ENCODE measurements at regions not wholly inside any gene's neighbourhood (a gene's known extent, or its start where the extent isn't known, plus 50 kb on each side); places are given as distances from the start of the nearest gene placed in this dataset.

- Histone ChIP-seq H3K27ac (ENCODE audit: low read depth in 1 of 2, low read length in 1 of 2) (no peak overlapping the region), H3K4me1 (ENCODE audit: control insufficient read depth in 2 of 2, insufficient read depth in 2 of 2, low read length in 2 of 2) (no peaks in the 10 kb centered on the region), H3K4me3 (ENCODE audit: low read length in 2 of 2) (no peak overlapping the region), H3K36me3 (ENCODE audit: control insufficient read depth in 2 of 2, insufficient read depth in 2 of 2, low read length in 1 of 2) (no peaks in the 10 kb centered on the region), H3K9me3 (ENCODE audit: control insufficient read depth in 2 of 2, insufficient read depth in 1 of 2, low read length in 1 of 2) (no peaks in the 10 kb centered on the region), H3K27me3 (ENCODE audit: control insufficient read depth in 2 of 2, insufficient read depth in 1 of 2, low read length in 1 of 2) (no peaks in the 10 kb centered on the region)
- no peak for DNase-seq (ENCODE audit: low read depth in 6 of 9, low spot score in 9 of 9)
- 69% methylated on average over 4 of the region's 4 CpGs for WGBS
Measured at GRCh38 chr1:30405081-30405480, 318.3 kb downstream of the MATN1 start.

- Histone ChIP-seq H3K4me3 (ENCODE audit: low read length in 2 of 2) (no peak overlapping the region), H3K27ac (ENCODE audit: low read depth in 1 of 2, low read length in 1 of 2) (no peak overlapping the region), H3K4me1 (ENCODE audit: control insufficient read depth in 2 of 2, insufficient read depth in 2 of 2, low read length in 2 of 2) (no peaks in the 10 kb centered on the region), H3K27me3 (ENCODE audit: control insufficient read depth in 2 of 2, insufficient read depth in 1 of 2, low read length in 1 of 2) (no peaks in the 10 kb centered on the region), H3K36me3 (ENCODE audit: control insufficient read depth in 2 of 2, insufficient read depth in 2 of 2, low read length in 1 of 2) (no peaks in the 10 kb centered on the region), H3K9me3 (ENCODE audit: control insufficient read depth in 2 of 2, insufficient read depth in 1 of 2, low read length in 1 of 2) (no peaks in the 10 kb centered on the region)
- DNase-seq (ENCODE audit: low read depth in 6 of 9, low spot score in 9 of 9), result no peak
- 81% methylated on average over 8 of the region's 8 CpGs for WGBS
Measured at GRCh38 chr1:30404341-30404740, 319.0 kb downstream of the MATN1 start.

- WGBS, result 90% methylated on average over 2 of the region's 2 CpGs
- Histone ChIP-seq H3K36me3 (ENCODE audit: control insufficient read depth in 2 of 2, insufficient read depth in 2 of 2, low read length in 1 of 2) (no peaks in the 10 kb centered on the region), H3K4me3 (ENCODE audit: low read length in 2 of 2) (no peak overlapping the region), H3K27ac (ENCODE audit: low read depth in 1 of 2, low read length in 1 of 2) (no peak overlapping the region), H3K9me3 (ENCODE audit: control insufficient read depth in 2 of 2, insufficient read depth in 1 of 2, low read length in 1 of 2) (no peaks in the 10 kb centered on the region), H3K4me1 (ENCODE audit: control insufficient read depth in 2 of 2, insufficient read depth in 2 of 2, low read length in 2 of 2) (no peaks in the 10 kb centered on the region), H3K27me3 (ENCODE audit: control insufficient read depth in 2 of 2, insufficient read depth in 1 of 2, low read length in 1 of 2) (no peaks in the 10 kb centered on the region)
- no peak for DNase-seq (ENCODE audit: low read depth in 6 of 9, low spot score in 9 of 9)
Measured at GRCh38 chr1:30403726-30404125, 319.7 kb downstream of the MATN1 start.

GRCh38 chr1:30403061-30403645 lies 320.2 kb downstream of the MATN1 start:
- DNase-seq (ENCODE audit: low read depth in 6 of 9, low spot score in 9 of 9), result no peak
- no peaks in the 10 kb centered on the region for H3K36me3 ChIP-seq (ENCODE audit: control insufficient read depth in 2 of 2, insufficient read depth in 2 of 2, low read length in 1 of 2)
- H3K4me3 ChIP-seq (ENCODE audit: low read length in 2 of 2), result no peak overlapping the region
- 97% methylated on average over 10 of the region's 10 CpGs for WGBS
- H3K4me1 ChIP-seq (ENCODE audit: control insufficient read depth in 2 of 2, insufficient read depth in 2 of 2, low read length in 2 of 2), result no peaks in the 10 kb centered on the region
- H3K9me3 ChIP-seq (ENCODE audit: control insufficient read depth in 2 of 2, insufficient read depth in 1 of 2, low read length in 1 of 2), result no peaks in the 10 kb centered on the region
- H3K27me3 ChIP-seq (ENCODE audit: control insufficient read depth in 2 of 2, insufficient read depth in 1 of 2, low read length in 1 of 2), result no peaks in the 10 kb centered on the region
- no peak overlapping the region for H3K27ac ChIP-seq (ENCODE audit: low read depth in 1 of 2, low read length in 1 of 2)

GRCh38 chr1:30402031-30402430 lies 321.4 kb downstream of the MATN1 start:
- H3K9me3 ChIP-seq (ENCODE audit: control insufficient read depth in 2 of 2, insufficient read depth in 1 of 2, low read length in 1 of 2), result no peaks in the 10 kb centered on the region
- H3K36me3 ChIP-seq (ENCODE audit: control insufficient read depth in 2 of 2, insufficient read depth in 2 of 2, low read length in 1 of 2), result no peaks in the 10 kb centered on the region
- H3K4me3 ChIP-seq (ENCODE audit: low read length in 2 of 2), result no peak overlapping the region
- H3K4me1 ChIP-seq (ENCODE audit: control insufficient read depth in 2 of 2, insufficient read depth in 2 of 2, low read length in 2 of 2), result no peaks in the 10 kb centered on the region
- no peak for DNase-seq (ENCODE audit: low read depth in 6 of 9, low spot score in 9 of 9)
- 92% methylated on average over 2 of the region's 2 CpGs for WGBS
- H3K27me3 ChIP-seq (ENCODE audit: control insufficient read depth in 2 of 2, insufficient read depth in 1 of 2, low read length in 1 of 2), result no peaks in the 10 kb centered on the region
- no peak overlapping the region for H3K27ac ChIP-seq (ENCODE audit: low read depth in 1 of 2, low read length in 1 of 2)

GRCh38 chr1:30400507-30400906 lies 322.9 kb downstream of the MATN1 start:
- H3K4me1 ChIP-seq (ENCODE audit: control insufficient read depth in 2 of 2, insufficient read depth in 2 of 2, low read length in 2 of 2), result no peaks in the 10 kb centered on the region
- no peaks in the 10 kb centered on the region for H3K36me3 ChIP-seq (ENCODE audit: control insufficient read depth in 2 of 2, insufficient read depth in 2 of 2, low read length in 1 of 2)
- no peak overlapping the region for H3K4me3 ChIP-seq (ENCODE audit: low read length in 2 of 2)
- WGBS, result 87% methylated on average over 4 of the region's 4 CpGs
- no peak for DNase-seq (ENCODE audit: low read depth in 6 of 9, low spot score in 9 of 9)
- no peaks in the 10 kb centered on the region for H3K9me3 ChIP-seq (ENCODE audit: control insufficient read depth in 2 of 2, insufficient read depth in 1 of 2, low read length in 1 of 2)
- no peaks in the 10 kb centered on the region for H3K27me3 ChIP-seq (ENCODE audit: control insufficient read depth in 2 of 2, insufficient read depth in 1 of 2, low read length in 1 of 2)
- H3K27ac ChIP-seq (ENCODE audit: low read depth in 1 of 2, low read length in 1 of 2), result no peak overlapping the region

- H3K36me3 ChIP-seq (ENCODE audit: control insufficient read depth in 2 of 2, insufficient read depth in 2 of 2, low read length in 1 of 2), result no peaks in the 10 kb centered on the region
- WGBS, result 78% methylated on average over 7 of the region's 7 CpGs
- H3K4me1 ChIP-seq (ENCODE audit: control insufficient read depth in 2 of 2, insufficient read depth in 2 of 2, low read length in 2 of 2), result no peaks in the 10 kb centered on the region
- no peak overlapping the region for H3K27ac ChIP-seq (ENCODE audit: low read depth in 1 of 2, low read length in 1 of 2)
- no peak overlapping the region for H3K4me3 ChIP-seq (ENCODE audit: low read length in 2 of 2)
- no peaks in the 10 kb centered on the region for H3K9me3 ChIP-seq (ENCODE audit: control insufficient read depth in 2 of 2, insufficient read depth in 1 of 2, low read length in 1 of 2)
- no peak for DNase-seq (ENCODE audit: low read depth in 6 of 9, low spot score in 9 of 9)
- H3K27me3 ChIP-seq (ENCODE audit: control insufficient read depth in 2 of 2, insufficient read depth in 1 of 2, low read length in 1 of 2), result no peaks in the 10 kb centered on the region
Measured at GRCh38 chr1:30399026-30399425, 324.4 kb downstream of the MATN1 start.

- WGBS, result 95% methylated on average over 6 of the region's 6 CpGs
- Histone ChIP-seq H3K4me1 (ENCODE audit: control insufficient read depth in 2 of 2, insufficient read depth in 2 of 2, low read length in 2 of 2) (no peaks in the 10 kb centered on the region), H3K27ac (ENCODE audit: low read depth in 1 of 2, low read length in 1 of 2) (no peak overlapping the region), H3K36me3 (ENCODE audit: control insufficient read depth in 2 of 2, insufficient read depth in 2 of 2, low read length in 1 of 2) (no peaks in the 10 kb centered on the region), H3K27me3 (ENCODE audit: control insufficient read depth in 2 of 2, insufficient read depth in 1 of 2, low read length in 1 of 2) (no peaks in the 10 kb centered on the region), H3K4me3 (ENCODE audit: low read length in 2 of 2) (no peak overlapping the region), H3K9me3 (ENCODE audit: control insufficient read depth in 2 of 2, insufficient read depth in 1 of 2, low read length in 1 of 2) (no peaks in the 10 kb centered on the region)
- DNase-seq (ENCODE audit: low read depth in 6 of 9, low spot score in 9 of 9), result no peak
Measured at GRCh38 chr1:30397576-30397975, 325.8 kb downstream of the MATN1 start.

- Histone ChIP-seq H3K4me1 (ENCODE audit: control insufficient read depth in 2 of 2, insufficient read depth in 2 of 2, low read length in 2 of 2) (no peaks in the 10 kb centered on the region), H3K4me3 (ENCODE audit: low read length in 2 of 2) (no peak overlapping the region), H3K9me3 (ENCODE audit: control insufficient read depth in 2 of 2, insufficient read depth in 1 of 2, low read length in 1 of 2) (no peaks in the 10 kb centered on the region), H3K27ac (ENCODE audit: low read depth in 1 of 2, low read length in 1 of 2) (no peak overlapping the region), H3K36me3 (ENCODE audit: control insufficient read depth in 2 of 2, insufficient read depth in 2 of 2, low read length in 1 of 2) (no peaks in the 10 kb centered on the region), H3K27me3 (ENCODE audit: control insufficient read depth in 2 of 2, insufficient read depth in 1 of 2, low read length in 1 of 2) (no peaks in the 10 kb centered on the region)
- no peak for DNase-seq (ENCODE audit: low read depth in 6 of 9, low spot score in 9 of 9)
- 96% methylated on average over 2 of the region's 2 CpGs for WGBS
Measured at GRCh38 chr1:30395631-30396030, 327.8 kb downstream of the MATN1 start.

- no peak for DNase-seq (ENCODE audit: low read depth in 6 of 9, low spot score in 9 of 9)
- no peak overlapping the region for H3K4me3 ChIP-seq (ENCODE audit: low read length in 2 of 2)
- H3K36me3 ChIP-seq (ENCODE audit: control insufficient read depth in 2 of 2, insufficient read depth in 2 of 2, low read length in 1 of 2), result no peaks in the 10 kb centered on the region
- H3K27ac ChIP-seq (ENCODE audit: low read depth in 1 of 2, low read length in 1 of 2), result no peak overlapping the region
- H3K4me1 ChIP-seq (ENCODE audit: control insufficient read depth in 2 of 2, insufficient read depth in 2 of 2, low read length in 2 of 2), result no peaks in the 10 kb centered on the region
- 76% methylated on average over 4 of the region's 4 CpGs for WGBS
- H3K27me3 ChIP-seq (ENCODE audit: control insufficient read depth in 2 of 2, insufficient read depth in 1 of 2, low read length in 1 of 2), result no peaks in the 10 kb centered on the region
- no peaks in the 10 kb centered on the region for H3K9me3 ChIP-seq (ENCODE audit: control insufficient read depth in 2 of 2, insufficient read depth in 1 of 2, low read length in 1 of 2)
Measured at GRCh38 chr1:30388386-30388785, 335.0 kb downstream of the MATN1 start.
